ENCODE measurements at regions not wholly inside any gene's neighbourhood (a gene's known extent, or its start where the extent isn't known, plus 50 kb on each side); places are given as distances from the start of the nearest gene placed in this dataset.

GRCh38 chr6:19279273-19279684 lies 557.9 kb upstream of the ID4 start:
- DNase-seq, result no peak
- TF ChIP-seq CTCF (IDR thresholded peaks at IDR 0.05), result no peak
- Histone ChIP-seq H3K36me3 (replicated peaks in 1 of 2; ENCODE audit: control insufficient read depth in 1 of 2, insufficient read depth in 2 of 2, low read length in 2 of 2) (no peaks in the 10 kb centered on the region), H3K4me3 (replicated peaks in 1 of 3; ENCODE audit: low read depth in 2 of 3, low read length in 3 of 3) (no peak overlapping the region), H2AFZ (ENCODE audit: insufficient read depth, low read depth, low read length, poor library complexity, severe bottlenecking) (no peak overlapping the region), H3K79me2 (ENCODE audit: insufficient read depth, low read length) (no peaks in the 10 kb centered on the region), H3K4me1 (ENCODE audit: control insufficient read depth in 1 of 2, insufficient read depth in 2 of 2, low read length in 2 of 2) (no peaks in the 10 kb centered on the region), H3K4me2 (replicated peaks; ENCODE audit: extremely low read depth, low read length, poor library complexity, severe bottlenecking) (no peak overlapping the region), H3K27ac (ENCODE audit: low read depth in 1 of 2, low read length in 2 of 2) (no peak overlapping the region), H3K9me3 (replicated peaks in 1 of 2; ENCODE audit: control insufficient read depth in 1 of 2, insufficient read depth in 1 of 2, low read length in 2 of 2) (peaks cover 12 to 13% of the 10 kb centered on the region in 2 donors), H3K9ac (ENCODE audit: insufficient read depth, low read length, poor library complexity, severe bottlenecking) (no peak overlapping the region), H3K27me3 (ENCODE audit: control insufficient read depth in 2 of 2, insufficient read depth in 2 of 2, low read length in 2 of 2) (no peaks in the 10 kb centered on the region), H4K20me1 (ENCODE audit: insufficient read depth, low read length) (no peaks in the 10 kb centered on the region)
- Mint-ChIP-seq H3K4me3 (no peak overlapping the region), H3K27ac (no peak overlapping the region), H3K36me3 (no peaks in the 10 kb centered on the region), H3K9me3 (peaks cover 6 to 27% (median 10%) of the 10 kb centered on the region in 7 donors), H3K27me3 (ENCODE audit: low read depth in 3 of 3) (peaks cover 0 to 1% (median 0%) of the 10 kb centered on the region in 3 donors), H3K4me1 (no peaks in the 10 kb centered on the region)
- intact Hi-C loops (cut with micrococcal nuclease), result no loop called here
- no CpG with 5 or more reads among the region's 2 CpGs for WGBS (ENCODE audit: insufficient coverage)

- Histone ChIP-seq H3K4me2 (replicated peaks; ENCODE audit: extremely low read depth, low read length, poor library complexity, severe bottlenecking) (no peak overlapping the region), H3K27ac (ENCODE audit: low read depth in 1 of 2, low read length in 2 of 2) (no peak overlapping the region), H4K20me1 (ENCODE audit: insufficient read depth, low read length) (no peaks in the 10 kb centered on the region), H3K4me1 (ENCODE audit: control insufficient read depth in 1 of 2, insufficient read depth in 2 of 2, low read length in 2 of 2) (no peaks in the 10 kb centered on the region), H2AFZ (ENCODE audit: insufficient read depth, low read depth, low read length, poor library complexity, severe bottlenecking) (no peak overlapping the region), H3K36me3 (replicated peaks in 1 of 2; ENCODE audit: control insufficient read depth in 1 of 2, insufficient read depth in 2 of 2, low read length in 2 of 2) (no peaks in the 10 kb centered on the region), H3K79me2 (ENCODE audit: insufficient read depth, low read length) (no peaks in the 10 kb centered on the region), H3K27me3 (ENCODE audit: control insufficient read depth in 2 of 2, insufficient read depth in 2 of 2, low read length in 2 of 2) (no peaks in the 10 kb centered on the region), H3K9ac (ENCODE audit: insufficient read depth, low read length, poor library complexity, severe bottlenecking) (no peak overlapping the region), H3K9me3 (replicated peaks in 1 of 2; ENCODE audit: control insufficient read depth in 1 of 2, insufficient read depth in 1 of 2, low read length in 2 of 2) (peaks cover 4 to 5% of the 10 kb centered on the region in 2 donors), H3K4me3 (replicated peaks in 1 of 3; ENCODE audit: low read depth in 2 of 3, low read length in 3 of 3) (no peak overlapping the region)
- WGBS (ENCODE audit: insufficient coverage), result no CpG with 5 or more reads among the region's 1 CpG
- intact Hi-C loops (cut with micrococcal nuclease), result no loop called here
- no peak for DNase-seq
- Mint-ChIP-seq H3K4me1 (no peaks in the 10 kb centered on the region), H3K9me3 (peaks cover 0 to 7% (median 3%) of the 10 kb centered on the region in 7 donors), H3K36me3 (no peaks in the 10 kb centered on the region), H3K27ac (no peak overlapping the region), H3K4me3 (no peak overlapping the region), H3K27me3 (ENCODE audit: low read depth in 3 of 3) (peaks cover 0 to 3% (median 0%) of the 10 kb centered on the region in 3 donors)
- no peak for TF ChIP-seq CTCF (IDR thresholded peaks at IDR 0.05)
Measured at GRCh38 chr6:19287928-19288327, 549.2 kb upstream of the ID4 start.

Data from CD14-positive monocyte (primary cell).